Kidney (tissue), 13 donors: ENCODE measurements at regions not wholly inside any gene's neighbourhood (a gene's known extent, or its start where the extent isn't known, plus 50 kb on each side); places are given as distances from the start of the nearest gene placed in this dataset.

Experiments used
- DNase-seq, 5 donors: peaks; one replicate each; pipeline ENCODE4 v3.0.0-alpha.2; 2013 to 2020
- FAIRE-seq: peaks from 2 replicates; lab custom pipeline; 2012; peaks lifted over from hg19 to GRCh38; lab: Jason Lieb, UNC
- H3K27ac ChIP-seq, 2 donors: one replicate each; pipeline ENCODE4 v1.7.0; 2013; ENCODE audit warnings: low read depth in 2 of 2, low read length in 2 of 2, inconsistent platforms in 1 of 2
- H3K27me3 ChIP-seq: one replicate; pipeline ENCODE4 v1.7.1; 2013; ENCODE audit warnings: low read length, inconsistent platforms; ENCODE audit not compliant: control insufficient read depth, insufficient read depth
- H3K36me3 ChIP-seq, 3 donors: one replicate each; pipeline versions ENCODE4 v1.7.0 to v1.7.1; 2013; ENCODE audit warnings: low read length in 3 of 3, control low read depth in 1 of 3, inconsistent platforms in 1 of 3; ENCODE audit not compliant: insufficient read depth in 3 of 3, control insufficient read depth in 2 of 3
- H3K4me1 ChIP-seq, 3 donors: one replicate each; pipeline versions ENCODE4 v1.7.0 to v1.7.1; 2013; ENCODE audit warnings: low read length in 3 of 3, inconsistent platforms in 1 of 3, low read depth in 1 of 3; ENCODE audit not compliant: control insufficient read depth in 2 of 3, insufficient read depth in 2 of 3
- H3K4me3 ChIP-seq, 3 donors: one replicate each; pipeline versions ENCODE4 v1.7.0 to v1.8.1; 2013; ENCODE audit warnings: low read length in 3 of 3, control low read depth in 1 of 3, inconsistent platforms in 1 of 3
- H3K9ac ChIP-seq, 3 donors: one replicate each; pipeline versions ENCODE4 v1.7.0 to v1.7.1; 2013; ENCODE audit warnings: low read length in 3 of 3, control low read depth in 1 of 3, inconsistent platforms in 1 of 3
- H3K9me3 ChIP-seq, 3 donors: one replicate each; pipeline versions ENCODE4 v1.7.0 to v1.7.1; 2013; ENCODE audit warnings: low read length in 3 of 3, control low read depth in 1 of 3, inconsistent platforms in 1 of 3; ENCODE audit not compliant: control insufficient read depth in 2 of 3, insufficient read depth in 1 of 3
- CTCF ChIP-seq: IDR thresholded peaks from 3 replicates; pipeline ENCODE4 v1.5.1; 2012; ENCODE audit warnings: mild to moderate bottlenecking, moderate library complexity, borderline replicate concordance; ENCODE audit not compliant: insufficient read depth; ENCODE audit errors: extremely low read depth
- intact Hi-C: fragments of 100-400 bp; cut with DNase I; formaldehyde crosslinking; loops from one replicate; pipeline ENCODE4 v1.11.1; 2022
- donor health status: control.
- donor health status: control.
- donor health status: control.
- donor health status: control.
- donor health status: control.
- donor health status: DM: yes; HTN: yes; CAD: no.
- donor health status: Normal renal cell carcinoma (clear cell type).

- intact Hi-C loops: no loop called here
- Histone ChIP-seq H3K27me3 (no peaks in the 10 kb centered on the region), H3K36me3 (no peaks in the 10 kb centered on the region), H3K27ac (no peak overlapping the region), H3K9me3 (no peaks in the 10 kb centered on the region), H3K9ac (no peak overlapping the region), H3K4me3 (no peak overlapping the region), H3K4me1 (no peaks in the 10 kb centered on the region)
- TF ChIP-seq CTCF: no peak
- no peak for DNase-seq
- no peak for FAIRE-seq
These were observed 329.8 kb downstream of the ZNF608 start for GRCh38 chr5:124416627-124417026.

- no peak overlapping the region for H3K9ac ChIP-seq
- DNase-seq: no peak
- no peaks in the 10 kb centered on the region for H3K4me1 ChIP-seq
- no peaks in the 10 kb centered on the region for H3K36me3 ChIP-seq
- TF ChIP-seq CTCF: no peak
- no peaks in the 10 kb centered on the region for H3K27me3 ChIP-seq
- H3K27ac ChIP-seq: no peak overlapping the region
- H3K9me3 ChIP-seq: no peaks in the 10 kb centered on the region
- no peak overlapping the region for H3K4me3 ChIP-seq
- intact Hi-C loops: no loop called here
- no peak for FAIRE-seq
These were observed 331.5 kb downstream of the ZNF608 start for GRCh38 chr5:124414973-124415372.

DNA sequence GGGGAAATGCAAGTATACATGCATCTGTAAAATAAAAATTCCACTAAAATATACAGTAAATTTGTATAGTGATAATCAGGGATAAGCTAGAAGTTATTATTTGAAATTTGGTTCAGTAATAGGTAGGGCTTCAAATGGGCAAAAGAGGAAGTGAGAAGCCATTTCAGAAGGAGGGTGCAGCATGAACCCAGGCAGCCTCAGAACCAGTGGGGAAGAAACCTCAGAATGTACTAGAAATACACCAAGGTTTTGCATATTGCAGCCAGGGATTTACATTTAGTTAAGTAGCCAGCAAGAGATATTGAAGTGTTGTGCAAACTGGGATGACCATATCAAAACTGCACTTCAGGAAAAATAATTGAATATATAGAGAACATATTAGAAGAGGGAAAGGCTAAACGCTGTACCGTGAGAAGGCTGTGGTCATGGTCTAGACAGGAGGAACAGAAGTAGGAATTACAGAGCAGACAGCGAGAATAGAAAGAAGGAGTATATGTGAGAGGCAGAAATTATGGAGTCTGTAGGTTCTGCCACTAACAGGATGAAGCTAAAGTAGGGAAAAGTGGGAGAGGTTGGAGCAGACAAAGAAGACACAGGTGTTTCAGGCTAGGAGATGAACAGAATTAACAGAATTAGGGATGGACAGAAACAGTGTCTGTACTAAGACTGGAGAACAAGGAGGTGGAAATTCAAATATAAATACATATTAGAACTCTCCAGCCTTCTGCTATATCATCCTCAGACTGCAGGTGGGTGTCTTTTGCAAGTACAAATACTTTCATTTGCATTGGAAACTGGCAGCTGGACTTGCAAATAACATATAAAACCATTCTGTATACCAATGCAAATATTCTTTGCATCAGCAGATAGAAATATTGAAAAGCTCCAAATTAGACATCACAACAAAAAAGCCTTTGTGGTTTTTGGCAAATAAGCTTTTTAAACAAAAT is 335.6 kb downstream of the ZNF608 start:
- Histone ChIP-seq H3K36me3 (no peaks in the 10 kb centered on the region), H3K4me3 (no peak overlapping the region), H3K9me3 (no peaks in the 10 kb centered on the region), H3K4me1 (peaks cover 0 to 2% (median 0%) of the 10 kb centered on the region in 3 donors), H3K27me3 (no peaks in the 10 kb centered on the region), H3K27ac (no peak overlapping the region), H3K9ac (no peak overlapping the region)
- no peak for DNase-seq
- no peak for FAIRE-seq
- TF ChIP-seq CTCF: no peak
- intact Hi-C loops: no loop called here
